IMR-90 (cell line): ENCODE measurements at regions not wholly inside any gene's neighbourhood (a gene's known extent, or its start where the extent isn't known, plus 50 kb on each side); places are given as distances from the start of the nearest gene placed in this dataset.

Source experiments
- ATAC-seq: fragments of 200-7000 bp; cut with Tn5 transposase; 2 replicates; pipeline ENCODE4 v1.9.1; 2020; ENCODE audit warnings: low read depth, mild to moderate bottlenecking, moderate library complexity
- BruUV-seq: library from RNA; stranded (reverse); fragments of 400-500 nt; replicated peaks from 2 replicates; lab custom pipeline; 2021; lab: Mats Ljungman, UMichigan
- CTCF ChIA-PET: fragments of 300-600 bp; formaldehyde crosslinking; extraction: SDS; loops from one replicate; lab custom pipeline; 2021; ENCODE audit warnings: antibody characterized with exemption; lab: Yijun Ruan, JAX
- POLR2A ChIA-PET: fragments of 300-600 bp; sonication (Branson Sonifier 250); formaldehyde crosslinking; loops from one replicate; lab custom pipeline; 2022; ENCODE audit warnings: antibody characterized with exemption; ENCODE audit not compliant: unreplicated experiment; lab: Charles Lee
- DNase-seq: peaks from one replicate; pipeline ENCODE4 v3.0.0; 2013
- H2AFZ ChIP-seq: replicated peaks from 2 replicates; pipeline ENCODE3; 2013; ENCODE audit warnings: low read length, mild to moderate bottlenecking; ENCODE audit not compliant: poor library complexity
- H2AK5ac ChIP-seq: 2 replicates; pipeline ENCODE4 v1.6.1; 2013; ENCODE audit warnings: low read depth, low read length, inconsistent platforms
- H2AK9ac ChIP-seq: replicated peaks from 2 replicates; pipeline ENCODE3; 2013; ENCODE audit warnings: mild to moderate bottlenecking, low read depth, low read length, moderate library complexity; ENCODE audit not compliant: poor library complexity
- H2BK120ac ChIP-seq: 2 replicates; pipeline ENCODE4 v1.6.1; 2013; ENCODE audit warnings: low read depth, low read length, inconsistent platforms
- H2BK15ac ChIP-seq: 3 replicates; pipeline ENCODE4 v1.6.1; 2013; ENCODE audit warnings: low read depth, low read length, inconsistent platforms
- H2BK20ac ChIP-seq: 2 replicates; pipeline ENCODE4 v1.6.1; 2013; ENCODE audit warnings: low read depth, mild to moderate bottlenecking, inconsistent platforms, low read length, moderate library complexity
- H2BK5ac ChIP-seq: 2 replicates; pipeline ENCODE4 v1.6.1; 2013; ENCODE audit warnings: mild to moderate bottlenecking, low read depth, low read length, inconsistent platforms; ENCODE audit not compliant: poor library complexity, severe bottlenecking
- H3K14ac ChIP-seq: replicated peaks from 2 replicates; pipeline ENCODE4 v1.6.1; 2013; ENCODE audit warnings: low read depth, low read length, inconsistent platforms
- H3K18ac ChIP-seq: 2 replicates; pipeline ENCODE4 v1.6.1; 2013; ENCODE audit warnings: low read depth, low read length, control low read depth
- H3K23ac ChIP-seq: 2 replicates; pipeline ENCODE4 v1.6.1; 2013; ENCODE audit warnings: low read depth, low read length, inconsistent platforms
- H3K27ac ChIP-seq: 2 replicates; pipeline ENCODE4 v1.5.1; 2013; ENCODE audit warnings: mild to moderate bottlenecking, control low read depth, low read length; ENCODE audit not compliant: insufficient read depth
- H3K27me3 ChIP-seq: 2 replicates; pipeline ENCODE4 v1.6.1; 2013; ENCODE audit warnings: low read length; ENCODE audit not compliant: control insufficient read depth, insufficient read depth
- H3K36me3 ChIP-seq: 2 replicates; pipeline ENCODE4 v1.6.1; 2013; ENCODE audit warnings: low read length, mixed read lengths; ENCODE audit not compliant: control insufficient read depth, insufficient read depth
- H3K4ac ChIP-seq: 2 replicates; pipeline ENCODE4 v1.6.1; 2013; ENCODE audit warnings: low read depth, low read length, inconsistent platforms
- H3K4me1 ChIP-seq: 2 replicates; pipeline ENCODE4 v1.6.1; 2013; ENCODE audit warnings: low read length, mixed read lengths; ENCODE audit not compliant: control insufficient read depth, insufficient read depth
- H3K4me2 ChIP-seq: 2 replicates; pipeline ENCODE4 v1.6.1; 2013; ENCODE audit warnings: low read depth, mild to moderate bottlenecking, control low read depth, low read length, moderate library complexity
- H3K4me3 ChIP-seq: 2 replicates; pipeline ENCODE4 v1.5.1; 2013; ENCODE audit warnings: low read depth, mild to moderate bottlenecking, control low read depth, low read length, moderate library complexity; ENCODE audit not compliant: insufficient read depth
- H3K56ac ChIP-seq: 2 replicates; pipeline ENCODE4 v1.6.1; 2013; ENCODE audit warnings: low read length, inconsistent platforms; ENCODE audit not compliant: insufficient read depth; ENCODE audit errors: extremely low read depth
- H3K79me1 ChIP-seq, 2 experiments: 2 replicates each; pipeline ENCODE4 v1.6.1; 2013; ENCODE audit warnings: low read length in 2 of 2, inconsistent platforms in 1 of 2, low read depth in 1 of 2
- H3K9ac ChIP-seq: 2 replicates; pipeline ENCODE4 v1.6.1; 2013; ENCODE audit warnings: low read depth, low read length, control low read depth
- H3K9me1 ChIP-seq: 2 replicates; pipeline ENCODE4 v1.6.1; 2013; ENCODE audit warnings: low read length, inconsistent platforms; ENCODE audit not compliant: insufficient read depth
- H3K9me3 ChIP-seq: 2 replicates; pipeline ENCODE4 v1.6.1; 2013; ENCODE audit warnings: low read length; ENCODE audit not compliant: control insufficient read depth, insufficient read depth
- H4K20me1 ChIP-seq: 2 replicates; pipeline ENCODE4 v1.6.1; 2013; ENCODE audit warnings: low read length, inconsistent platforms; ENCODE audit not compliant: insufficient read depth
- H4K5ac ChIP-seq: 2 replicates; pipeline ENCODE4 v1.6.1; 2013; ENCODE audit warnings: mild to moderate bottlenecking, low read depth, low read length, control low read depth
- H4K8ac ChIP-seq, 2 experiments: 2 replicates each; pipeline ENCODE4 v1.6.1; 2013; ENCODE audit warnings: low read depth in 2 of 2, low read length in 2 of 2, control low read depth in 1 of 2, inconsistent platforms in 1 of 2
- H4K91ac ChIP-seq: 2 replicates; pipeline ENCODE4 v1.6.1; 2013; ENCODE audit warnings: low read depth, low read length, inconsistent platforms; ENCODE audit not compliant: insufficient read depth
- BHLHE40 ChIP-seq: fragments of 150-350 bp; IDR thresholded peaks from 2 replicates; pipeline ENCODE4 v1.6.1; 2016; ENCODE audit warnings: mild to moderate bottlenecking, low read depth, low read length
- CEBPB ChIP-seq: IDR thresholded peaks from 2 replicates; pipeline ENCODE4 v1.6.1; 2012; ENCODE audit warnings: low read depth, low read length, improper control_type of control experiment
- CHD1 ChIP-seq: IDR thresholded peaks from 2 replicates; pipeline ENCODE4 v1.6.1; 2012; ENCODE audit warnings: low read depth, low read length, improper control_type of control experiment
- CTCF ChIP-seq: conservative IDR thresholded peaks from 2 replicates; pipeline ENCODE4 v1.5.1; 2012; ENCODE audit warnings: mild to moderate bottlenecking, low read depth, low read length, improper control_type of control experiment
- ELK1 ChIP-seq: fragments of 150-350 bp; IDR thresholded peaks from 2 replicates; pipeline ENCODE4 v1.6.1; 2016; ENCODE audit warnings: low read depth, mild to moderate bottlenecking, low read length, moderate library complexity, borderline replicate concordance
- MAFK ChIP-seq: IDR thresholded peaks from 2 replicates; pipeline ENCODE4 v1.6.1; 2012; ENCODE audit warnings: low read depth, low read length, improper control_type of control experiment
- MAZ ChIP-seq: IDR thresholded peaks from 2 replicates; pipeline ENCODE4 v1.6.1; 2012; ENCODE audit warnings: low read depth, mild to moderate bottlenecking, low read length, improper control_type of control experiment, moderate library complexity, borderline replicate concordance
- NFE2L2 ChIP-seq: fragments of 150-350 bp; IDR thresholded peaks from 2 replicates; pipeline ENCODE4 v1.6.1; 2016; ENCODE audit warnings: low read depth, mild to moderate bottlenecking, low read length
- POLR2A ChIP-seq: IDR thresholded peaks from 2 replicates; pipeline ENCODE4 v1.6.1; 2012; ENCODE audit warnings: mild to moderate bottlenecking, low read depth, low read length
- RAD21 ChIP-seq: IDR thresholded peaks from 2 replicates; pipeline ENCODE4 v1.6.1; 2012; ENCODE audit warnings: low read length, improper control_type of control experiment
- RCOR1 ChIP-seq: IDR thresholded peaks from 2 replicates; pipeline ENCODE4 v1.6.1; 2012; ENCODE audit warnings: mild to moderate bottlenecking, low read length, improper control_type of control experiment; ENCODE audit not compliant: insufficient replicate concordance
- RFX5 ChIP-seq: IDR thresholded peaks from 2 replicates; pipeline ENCODE4 v1.8.0; 2012; ENCODE audit warnings: low read depth, mild to moderate bottlenecking, low read length, moderate library complexity
- SMC3 ChIP-seq: fragments of 150-350 bp; IDR thresholded peaks from 2 replicates; pipeline ENCODE4 v1.6.1; 2016; ENCODE audit warnings: low read depth, mild to moderate bottlenecking, antibody characterized with exemption, low read length, moderate library complexity
- USF2 ChIP-seq: fragments of 150-350 bp; IDR thresholded peaks from 2 replicates; pipeline ENCODE4 v1.6.1; 2017; ENCODE audit warnings: mild to moderate bottlenecking, antibody characterized with exemption, low read length, low read depth
- WGBS, 2 experiments: methylation state at CpG; one replicate each; pipeline versions ENCODE4 v1.1.5 to v1.1.7; 2013; ENCODE audit warnings: missing lambda C conversion rate in 2 of 2; ENCODE audit not compliant: insufficient read length in 1 of 2; ENCODE audit errors: extremely low coverage in 2 of 2; 5-methylcytosine and 5-hydroxymethylcytosine counted together
- dilution Hi-C: fragments of 300-500 bp; cut with HindIII; formaldehyde crosslinking; loops from one replicate; pipeline ENCODE4 v1.14.3; 2018; ENCODE audit warnings: low sequenced_read_pairs; ENCODE audit not compliant: unreplicated experiment
- in situ Hi-C: fragments of 300-500 bp; cut with MboI; formaldehyde crosslinking; loops from 3 replicates; pipeline ENCODE4 v1.14.3; 2019; ENCODE audit warnings: low sequenced_read_pairs, inconsistent platforms, mixed read lengths
- intact Hi-C: fragments of 100-400 bp; cut with micrococcal nuclease; formaldehyde crosslinking; loops from 2 replicates; pipeline ENCODE4 v1.10.0; 2022

GRCh38 chrX:123036401-123036800, 147.7 kb upstream of the GRIA3 start:
- TF ChIP-seq SMC3 = no peak
- TF ChIP-seq USF2 = no peak
- no peak for TF ChIP-seq ELK1
- TF ChIP-seq MAFK = no peak
- no peak for TF ChIP-seq CEBPB
- no peak for TF ChIP-seq RFX5
- TF ChIP-seq RAD21 = no peak
- no peak for TF ChIP-seq RCOR1
- no peak for TF ChIP-seq NFE2L2
- TF ChIP-seq CHD1 = no peak
- TF ChIP-seq POLR2A = no peak
- TF ChIP-seq CTCF = no peak
- TF ChIP-seq MAZ = no peak
- TF ChIP-seq BHLHE40 = no peak
- Histone ChIP-seq H3K79me1 (no peaks in the 10 kb centered on the region), H3K27me3 (no peaks in the 10 kb centered on the region), H2AK9ac (no peak overlapping the region), H3K4me3 (no peak overlapping the region), H3K9me1 (no peaks in the 10 kb centered on the region), H3K4ac (no peak overlapping the region), H2BK20ac (no peak overlapping the region), H2BK120ac (no peak overlapping the region), H3K56ac (no peak overlapping the region), H3K14ac (no peak overlapping the region), H3K9me3 (no peaks in the 10 kb centered on the region), H3K27ac (no peak overlapping the region), H3K18ac (no peak overlapping the region), H2BK5ac (no peak overlapping the region), H3K4me2 (no peak overlapping the region), H4K8ac (no peak overlapping the region), H3K23ac (no peak overlapping the region), H3K4me1 (no peaks in the 10 kb centered on the region), H3K36me3 (no peaks in the 10 kb centered on the region), H2AK5ac (no peak overlapping the region), H3K9ac (no peak overlapping the region), H2BK15ac (no peak overlapping the region), H4K91ac (no peak overlapping the region), H2AFZ (no peak overlapping the region), H4K5ac (no peak overlapping the region), H4K20me1 (no peaks in the 10 kb centered on the region)
- ChIA-PET CTCF (no interaction called here), POLR2A (no interaction called here)
- ATAC-seq (no peak), DNase-seq (no peak)
- BruUV-seq = no TSS peak
- WGBS, 2 experiments = no CpG with 5 or more reads among the region's 3 CpGs
- dilution Hi-C loops (no loop called here), intact Hi-C loops (no loop called here), in situ Hi-C loops (no loop called here)
